Stimulated activated CD4-positive, alpha-beta T cell treated with anti-CD3 and anti-CD28 coated beads, Interleukin-15, amount 100 ng/mL, for 48 hours (primary cell): ENCODE measurements at regions not wholly inside any gene's neighbourhood (a gene's known extent, or its start where the extent isn't known, plus 50 kb on each side); places are given as distances from the start of the nearest gene placed in this dataset.

Experiments
- DNase-seq, 2 donors: peaks; one replicate each; pipeline ENCODE4 v3.0.0-alpha.2; 2020; ENCODE audit warnings: low read depth in 2 of 2

DNA sequence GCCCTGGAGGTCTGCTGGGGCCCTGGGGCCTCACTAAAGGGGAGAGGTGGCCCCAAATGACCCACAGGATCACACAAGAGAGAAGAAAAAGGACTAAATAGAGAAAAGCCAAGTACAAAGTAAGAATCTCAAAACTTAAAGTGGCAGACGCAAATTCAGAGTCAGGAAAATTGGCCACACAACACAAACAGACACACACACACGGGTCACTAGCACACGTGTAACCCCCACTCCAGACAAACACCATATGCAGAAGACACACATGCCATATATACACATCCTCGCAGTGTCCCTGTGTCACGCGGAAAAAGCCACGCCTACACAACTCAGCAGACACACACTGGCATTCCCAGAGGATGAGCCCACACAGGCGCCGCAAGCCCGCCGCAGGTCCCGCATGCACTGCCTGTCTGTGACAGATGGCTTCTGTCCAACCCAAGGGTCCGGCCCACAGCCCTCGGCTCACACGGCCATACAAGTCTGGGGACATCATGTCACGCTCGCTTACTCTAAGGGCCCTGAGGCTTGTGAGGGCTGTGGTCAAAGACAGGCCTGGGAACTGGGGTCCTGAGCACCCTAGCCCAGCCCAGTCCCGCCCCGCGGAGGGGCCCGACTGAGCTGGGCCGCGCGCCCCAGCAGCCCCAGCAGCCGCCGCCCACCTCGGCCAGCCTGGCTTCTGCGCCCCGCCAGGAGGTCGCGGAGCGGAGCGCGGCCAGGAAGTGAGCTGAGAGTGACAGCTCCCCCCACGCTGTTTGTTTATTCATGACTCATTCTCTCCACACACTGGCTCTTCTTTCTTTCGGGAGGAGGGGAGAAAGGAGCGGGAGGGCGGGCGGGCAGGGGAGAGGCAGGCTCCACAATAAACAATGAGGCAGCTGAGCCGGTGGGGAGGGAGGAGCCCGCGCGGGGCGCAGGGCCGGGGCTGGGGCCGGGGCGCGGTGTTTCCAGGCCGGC lies 95.5 kb upstream of the ZMIZ1 start:
- peak; percentile 51 to 57 for DNase-seq

GRCh38 chr10:78973901-78974616 lies 94.7 kb upstream of the ZMIZ1 start:
- peak; percentile 27 to 31 for DNase-seq

- peak; percentile 60 to 66 for DNase-seq
Measured at GRCh38 chr10:78974617-78975317, 94.0 kb upstream of the ZMIZ1 start.

DNA sequence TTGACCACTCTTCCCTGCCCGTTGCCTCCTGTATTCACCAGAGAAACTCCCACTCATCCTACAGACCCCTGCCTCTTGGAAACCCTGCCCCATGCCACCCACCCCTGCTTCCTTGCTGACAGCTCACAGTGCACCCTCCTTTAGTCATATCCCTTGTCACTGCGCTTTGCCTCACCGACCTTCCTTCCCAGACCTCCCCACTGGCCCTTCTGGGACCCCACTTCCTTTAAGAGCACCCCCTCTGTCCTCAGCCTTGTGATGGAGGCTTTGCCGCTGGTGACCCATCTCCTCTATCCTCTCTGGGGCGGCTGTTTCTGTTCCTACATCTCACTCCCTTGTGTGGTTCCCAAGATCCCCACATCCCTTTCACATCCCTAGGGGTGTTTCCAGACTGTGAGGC lies 92.8 kb upstream of the ZMIZ1 start:
- no peak for DNase-seq

DNA sequence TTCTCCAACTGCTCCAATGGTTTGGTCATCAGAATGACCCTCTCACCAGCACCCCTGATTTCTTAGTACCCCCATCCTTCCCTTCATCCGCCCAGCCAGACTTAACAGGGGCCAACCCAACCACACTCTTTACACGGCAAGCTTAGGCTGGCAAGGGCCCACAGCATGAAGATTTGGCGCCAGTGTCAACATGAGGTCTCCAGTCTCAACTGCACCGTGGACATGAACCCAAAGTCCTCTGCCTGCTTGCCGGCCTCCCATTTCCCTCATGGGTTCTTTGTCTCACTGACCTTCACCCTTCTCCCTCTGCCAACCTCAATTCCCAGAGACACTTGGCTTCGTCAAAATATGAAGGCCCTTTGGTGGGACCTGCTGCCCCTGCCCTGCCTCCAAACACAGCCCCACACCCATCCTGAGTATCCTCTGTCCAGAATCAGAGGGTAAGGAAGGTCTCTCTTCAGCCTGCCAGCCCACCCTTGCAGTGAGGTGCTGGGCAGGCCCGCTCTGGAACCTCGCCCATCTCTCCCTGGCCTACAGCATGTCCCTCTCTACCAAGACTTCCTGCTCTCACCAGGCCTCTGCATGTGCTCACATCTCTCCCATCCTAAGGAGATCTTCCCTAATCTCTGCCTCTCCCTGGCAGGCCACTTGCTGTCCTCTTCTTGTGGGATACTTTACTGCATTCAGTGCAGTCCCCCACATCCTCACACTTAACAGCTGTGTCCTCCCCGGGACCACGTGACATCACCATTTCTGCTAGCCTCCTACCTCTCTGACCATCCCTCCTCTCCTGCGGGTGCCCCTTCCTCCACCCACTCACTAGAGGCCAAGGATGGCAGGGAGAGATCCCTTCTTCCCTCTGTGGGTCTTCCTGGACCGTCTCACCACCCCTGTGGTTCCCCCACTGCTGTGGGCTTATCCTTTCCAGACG lies 91.7 kb upstream of the ZMIZ1 start:
- no peak for DNase-seq

DNA sequence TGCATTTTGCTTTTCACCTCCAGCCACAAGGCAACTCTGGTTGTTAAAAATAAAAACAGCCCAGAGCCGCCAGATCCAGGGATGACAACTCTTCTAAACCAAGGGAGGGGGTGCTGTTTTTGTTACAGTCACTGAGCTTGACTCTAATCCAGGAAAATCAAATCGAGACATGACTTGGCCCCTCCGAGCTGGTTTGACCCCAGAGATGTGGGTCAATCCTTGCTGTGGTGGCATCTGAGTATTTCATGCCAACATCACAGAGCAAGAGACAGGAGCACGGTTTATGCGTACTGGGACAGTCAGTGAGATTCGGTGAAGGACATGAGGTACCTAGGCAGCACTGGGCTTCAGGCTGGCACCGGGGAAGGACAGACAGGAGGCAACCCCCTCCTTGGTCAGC lies 88.8 kb upstream of the ZMIZ1 start:
- DNase-seq = no peak

DNA sequence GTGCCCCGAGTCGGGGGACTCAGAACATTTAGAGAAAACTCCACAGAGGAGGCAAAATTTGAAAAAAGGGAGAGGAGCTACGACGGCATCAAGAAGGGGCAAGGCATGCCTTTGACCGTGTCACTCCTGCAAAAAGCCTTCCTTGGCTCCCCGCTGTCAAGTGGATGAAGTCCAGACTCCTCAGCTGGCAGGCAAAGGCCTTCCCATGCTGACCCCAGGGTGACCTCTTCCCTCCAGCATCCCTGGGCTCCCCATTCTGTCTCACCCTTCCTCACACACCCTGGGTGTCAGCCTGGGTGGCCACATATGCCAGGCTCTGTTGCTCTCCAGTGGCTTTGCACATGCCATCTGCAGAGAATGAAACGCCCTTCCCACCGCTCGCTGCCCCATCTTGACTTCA lies 88.4 kb upstream of the ZMIZ1 start:
- no peak for DNase-seq

- no peak for DNase-seq
Measured at GRCh38 chr10:78980815-78981214, 88.0 kb upstream of the ZMIZ1 start.

DNA sequence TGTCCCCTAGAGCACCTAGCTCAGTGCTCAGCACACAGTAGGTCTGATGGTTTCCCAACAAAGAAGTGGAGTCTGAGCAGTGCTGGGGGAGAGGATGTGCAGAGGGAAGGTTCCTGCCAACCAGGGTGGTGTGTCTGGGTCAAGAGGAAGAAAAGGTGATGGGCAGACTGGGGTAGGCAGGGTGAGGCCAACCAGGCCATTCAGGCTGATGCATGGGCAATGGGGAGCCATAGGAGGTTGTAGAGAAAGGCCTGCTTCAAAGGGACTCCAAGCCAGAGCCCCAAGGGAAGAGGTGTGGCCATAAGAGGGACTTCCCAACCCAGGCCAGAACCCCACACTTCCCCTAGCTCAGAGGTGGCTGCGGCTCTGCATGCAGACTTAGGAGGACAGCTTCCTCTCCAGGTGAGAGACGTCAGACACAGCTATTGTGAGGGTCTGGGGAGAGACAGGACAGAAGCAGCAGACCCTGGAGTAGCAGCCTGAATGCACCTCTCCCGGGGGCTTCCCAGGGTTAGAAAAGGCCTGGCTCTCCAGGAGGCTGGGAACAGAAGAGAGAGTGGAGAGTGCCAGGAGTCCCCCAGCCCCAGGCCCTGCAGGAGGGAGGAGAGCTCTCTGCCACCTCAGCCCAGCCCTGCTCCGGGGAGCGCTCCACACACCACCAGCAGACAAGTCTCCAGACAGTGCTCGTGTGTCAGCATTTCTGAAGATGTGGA lies 87.4 kb upstream of the ZMIZ1 start:
- no peak for DNase-seq

- no peak for DNase-seq
Measured at GRCh38 chr10:78981970-78982281, 86.8 kb upstream of the ZMIZ1 start.

- no peak for DNase-seq
Measured at GRCh38 chr10:78982726-78983125, 86.0 kb upstream of the ZMIZ1 start.

DNA sequence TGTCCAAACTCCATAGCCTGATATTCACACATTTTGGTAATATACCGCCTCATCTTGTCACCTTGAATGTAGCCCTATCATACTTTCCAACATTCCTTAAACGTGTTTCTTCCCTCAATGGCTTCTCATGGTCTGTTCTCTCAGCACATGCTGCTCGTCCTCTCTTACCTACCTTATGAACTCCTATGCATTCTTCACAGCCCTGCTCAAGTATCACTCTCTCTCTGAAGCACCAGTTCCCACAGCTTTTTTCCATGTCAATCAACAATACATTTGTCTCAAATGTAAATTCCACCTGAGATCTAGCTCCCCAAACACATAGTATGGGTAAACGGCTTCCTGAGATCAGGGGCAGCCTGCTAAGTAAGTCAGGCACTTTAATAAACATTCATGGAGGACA lies 85.2 kb upstream of the ZMIZ1 start:
- no peak for DNase-seq

DNA sequence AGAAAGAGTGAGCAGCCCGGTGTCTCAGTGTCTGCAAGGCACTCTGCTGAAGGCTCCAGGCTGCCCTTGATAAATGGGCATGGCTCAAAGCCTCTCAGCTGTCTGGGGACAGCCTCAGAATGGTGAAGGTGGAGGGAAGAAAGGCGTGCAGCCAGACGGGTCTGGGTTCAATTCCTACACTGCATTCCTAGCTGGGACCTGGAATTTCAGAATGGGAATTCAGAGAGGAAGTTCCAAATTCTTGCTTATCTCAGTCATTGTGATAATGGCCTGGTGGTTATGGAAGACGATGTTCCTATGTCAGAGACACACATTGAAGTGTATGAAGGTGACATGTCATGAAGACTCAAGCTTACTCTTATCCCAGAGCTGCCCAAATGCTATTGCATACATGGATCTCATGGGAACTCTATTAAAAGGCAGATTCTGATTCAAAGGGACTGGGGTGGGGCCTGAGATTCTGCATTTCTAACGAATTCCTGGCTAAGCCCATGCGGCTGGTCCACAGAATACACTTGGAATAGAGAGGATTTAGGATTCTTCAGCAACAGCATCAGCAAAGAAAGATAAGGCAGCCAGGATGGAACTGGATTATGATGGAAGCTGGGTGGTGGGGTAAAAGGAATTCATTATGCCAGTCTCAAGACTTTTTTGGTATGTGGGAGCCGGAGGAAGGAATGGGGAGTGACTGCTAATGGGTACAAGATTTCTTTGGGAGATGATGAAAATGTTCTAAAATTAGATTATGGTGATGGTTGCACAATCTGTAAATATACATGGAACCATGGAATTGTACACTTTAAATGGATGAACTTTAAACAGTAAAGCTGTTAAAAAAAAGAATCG lies 82.6 kb upstream of the ZMIZ1 start:
- DNase-seq = no peak

DNA sequence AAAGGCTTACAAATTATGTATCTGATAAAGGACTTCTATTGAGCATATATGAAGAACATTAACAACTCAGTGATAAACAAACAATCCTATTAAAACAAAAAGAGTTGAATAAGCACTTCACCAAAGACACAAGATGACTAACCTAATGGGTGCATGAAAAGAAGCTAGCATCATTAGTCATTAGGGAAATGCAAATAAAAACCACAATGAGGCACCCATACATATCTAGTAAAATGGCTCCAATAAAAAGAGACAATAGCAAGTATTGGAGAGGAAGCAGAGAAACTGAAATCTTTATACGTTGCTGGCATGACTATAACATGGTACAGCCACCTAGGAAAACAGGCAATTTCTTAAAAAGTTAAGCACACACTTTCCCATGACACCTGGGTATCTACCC lies 77.6 kb upstream of the ZMIZ1 start:
- DNase-seq = no peak

DNA sequence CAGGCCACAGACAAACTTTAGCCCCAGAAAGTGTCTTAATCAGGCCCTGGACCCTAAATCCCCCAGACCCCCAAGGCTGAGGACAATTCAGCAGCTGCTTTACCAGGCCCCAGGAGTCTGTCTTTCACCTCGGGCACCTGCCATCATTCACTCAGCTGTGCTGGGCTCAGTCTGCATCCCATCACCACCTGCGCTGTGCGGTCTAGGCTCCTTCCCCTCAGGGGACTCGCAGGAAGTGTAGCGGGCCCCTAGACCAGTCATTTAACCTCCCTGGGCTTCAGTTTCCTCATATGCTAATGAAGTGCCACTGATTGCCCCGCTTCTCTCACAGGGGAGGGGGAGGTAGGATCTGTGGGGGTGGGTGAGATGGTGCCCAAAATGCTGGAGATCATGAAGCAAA lies 76.4 kb upstream of the ZMIZ1 start:
- DNase-seq = no peak

DNA sequence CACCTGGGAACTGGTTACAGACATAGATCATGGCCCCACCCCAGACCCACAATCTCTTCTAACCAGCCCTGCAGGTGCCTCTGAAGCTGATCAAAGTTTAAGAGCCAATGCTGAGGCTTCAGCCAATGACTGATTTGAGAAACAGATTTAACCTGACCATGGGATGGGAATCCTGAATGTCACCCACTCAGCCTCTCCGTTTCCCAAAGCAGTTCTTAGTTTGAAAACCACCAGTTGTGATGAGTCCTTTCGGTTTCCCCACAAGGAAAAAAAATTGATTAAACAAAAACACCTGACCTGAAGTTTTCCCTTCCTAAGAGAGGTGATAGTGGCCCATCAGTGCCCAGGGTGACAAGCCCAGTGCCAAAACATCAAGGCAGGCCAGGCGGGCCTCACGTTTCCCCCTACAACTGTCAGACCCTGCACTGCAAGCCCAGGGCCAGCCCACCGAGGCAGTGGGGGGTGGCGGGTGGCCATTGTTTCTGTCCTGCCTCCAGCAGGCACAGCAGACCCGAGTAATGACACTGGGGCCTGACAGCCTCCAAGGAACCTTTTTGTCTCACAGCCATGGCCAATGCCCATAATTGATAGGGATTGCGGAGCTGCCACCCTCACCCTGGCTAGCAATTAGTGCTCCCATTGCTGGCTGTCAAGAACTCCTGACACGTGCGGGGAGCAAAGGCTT lies 75.4 kb upstream of the ZMIZ1 start:
- no peak for DNase-seq

GRCh38 chr10:78995987-78996791 lies 72.6 kb upstream of the ZMIZ1 start:
- no peak for DNase-seq

GRCh38 chr10:78996792-78997129 lies 72.0 kb upstream of the ZMIZ1 start:
- no peak for DNase-seq
